SK-N-SH (cell line): ENCODE measurements at regions not wholly inside any gene's neighbourhood (a gene's known extent, or its start where the extent isn't known, plus 50 kb on each side); places are given as distances from the start of the nearest gene placed in this dataset.
"Not testable (repeated sequence)": the region's sequence is repeated elsewhere in the genome, so short reads cannot be mapped to it uniquely, and the experiment has no call there.

Experiments
- CTCF ChIA-PET: fragments of 300-600, 350-600 bp; formaldehyde crosslinking; extraction: SDS; loops from one replicate; lab custom pipeline; 2021; lab: Yijun Ruan, JAX
- POLR2A ChIA-PET: fragments of 350-600 bp; sonication (Branson Sonifier 250); formaldehyde crosslinking; extraction: SDS; loops from one replicate; lab custom pipeline; 2020; ENCODE audit warnings: antibody characterized with exemption, inconsistent platforms; lab: Yijun Ruan, JAX
- DNase-seq: peaks from one replicate; pipeline ENCODE4 v3.0.0; 2012
- H2AFZ ChIP-seq: fragments of 200-600 bp; sonication (generic); 2 replicates; pipeline ENCODE4 v1.8.1; 2016; ENCODE audit warnings: antibody characterized with exemption, mild to moderate bottlenecking, low read depth
- H3F3A ChIP-seq: fragments of 200-600 bp; sonication (generic); replicated peaks from 2 replicates; pipeline ENCODE3; 2016; ENCODE audit warnings: antibody characterized with exemption, mild to moderate bottlenecking; ENCODE audit not compliant: insufficient read depth
- H3K27ac ChIP-seq, 2 experiments: fragments of 200-500 bp in 1 of 2; fragments of 200-600 bp in 1 of 2; sonication (Bioruptor generic) in 1 of 2; sonication (generic), shearing (Covaris generic) in 1 of 2; 2 replicates each; pipeline versions ENCODE4 v1.5.1 to v1.6.1; 2014 to 2016; ENCODE audit warnings: low read depth in 2 of 2, inconsistent platforms in 1 of 2, low read length in 1 of 2, mild to moderate bottlenecking in 1 of 2, mixed read lengths in 1 of 2
- H3K27me3 ChIP-seq: fragments of 200-600 bp; sonication (generic), shearing (Covaris generic); 2 replicates; pipeline ENCODE4 v1.6.1; 2016; ENCODE audit warnings: mixed run types; ENCODE audit not compliant: insufficient read depth
- H3K36me3 ChIP-seq, 2 experiments: fragments of 200-500 bp in 1 of 2; fragments of 200-600 bp in 1 of 2; sonication (Bioruptor generic) in 1 of 2; sonication (generic) in 1 of 2; replicated peaks in 1 of 2; 2 replicates each; pipeline versions ENCODE3 to v1.5.1; 2014 to 2016; ENCODE audit warnings: low read length in 1 of 2, mild to moderate bottlenecking in 1 of 2; ENCODE audit not compliant: insufficient read depth in 2 of 2, control insufficient read depth in 1 of 2
- H3K4me1 ChIP-seq, 2 experiments: fragments of 200-500 bp in 1 of 2; fragments of 200-600 bp in 1 of 2; sonication (Bioruptor generic) in 1 of 2; sonication (generic), shearing (Covaris generic) in 1 of 2; 2 replicates each; pipeline versions ENCODE4 v1.5.1 to v1.6.1; 2014 to 2016; ENCODE audit warnings: low read depth in 1 of 2, low read length in 1 of 2, mixed run types in 1 of 2; ENCODE audit not compliant: insufficient read depth in 2 of 2, control insufficient read depth in 1 of 2
- H3K4me2 ChIP-seq: fragments of 200-600 bp; sonication (generic), shearing (Covaris generic); 2 replicates; pipeline ENCODE4 v1.6.1; 2017; ENCODE audit warnings: mixed run types
- H3K4me3 ChIP-seq, 2 experiments: fragments of 200-500 bp in 1 of 2; fragments of 200-600 bp in 1 of 2; sonication (Bioruptor generic) in 1 of 2; sonication (generic), shearing (Covaris generic) in 1 of 2; 2 replicates each; pipeline versions ENCODE4 v1.5.1 to v1.8.1; 2014 to 2016; ENCODE audit warnings: low read depth in 2 of 2, inconsistent platforms in 1 of 2, low read length in 1 of 2, mild to moderate bottlenecking in 1 of 2, mixed read lengths in 1 of 2, moderate library complexity in 1 of 2
- H3K79me2 ChIP-seq: fragments of 200-600 bp; sonication (generic); 2 replicates; pipeline ENCODE4 v1.8.1; 2017; ENCODE audit warnings: mild to moderate bottlenecking; ENCODE audit not compliant: insufficient read depth
- H3K9ac ChIP-seq: fragments of 200-600 bp; sonication (generic); 2 replicates; pipeline ENCODE4 v1.6.1; 2017; ENCODE audit warnings: mixed run types
- H3K9me2 ChIP-seq: fragments of 200-600 bp; sonication (generic); 2 replicates; pipeline ENCODE4 v1.6.1; 2017; ENCODE audit warnings: mixed run types
- H3K9me3 ChIP-seq: fragments of 200-600 bp; sonication (generic); 2 replicates; pipeline ENCODE4 v1.6.1; 2017; ENCODE audit warnings: mixed run types, mild to moderate bottlenecking, moderate library complexity
- H4K20me1 ChIP-seq: fragments of 200-600 bp; sonication (generic); 2 replicates; pipeline ENCODE4 v1.6.1; 2017; ENCODE audit warnings: mild to moderate bottlenecking, mixed run types; ENCODE audit not compliant: insufficient read depth
- CHD2 ChIP-seq: fragments of 150-350 bp; IDR thresholded peaks from 2 replicates; pipeline ENCODE4 v1.6.1; 2018; ENCODE audit warnings: low read length; ENCODE audit not compliant: partially characterized antibody
- EP300 ChIP-seq, 2 experiments: IDR thresholded peaks; 2 replicates each; pipeline versions ENCODE4 v1.4.0 to v1.6.1; 2012; ENCODE audit warnings: borderline replicate concordance in 1 of 2, low read depth in 1 of 2, low read length in 1 of 2
- FOSL2 ChIP-seq: IDR thresholded peaks from 2 replicates; pipeline ENCODE4 v1.4.0; 2012; ENCODE audit warnings: low read depth, mild to moderate bottlenecking, moderate library complexity, borderline replicate concordance
- FOXM1 ChIP-seq: IDR thresholded peaks from 2 replicates; pipeline ENCODE4 v1.4.0; 2012; ENCODE audit warnings: low read depth, mild to moderate bottlenecking
- GABPA ChIP-seq: IDR thresholded peaks from 2 replicates; pipeline ENCODE4 v1.4.0; 2012; ENCODE audit warnings: low read depth, mild to moderate bottlenecking
- IRF3 ChIP-seq: fragments of 150-350 bp; IDR thresholded peaks from 2 replicates; pipeline ENCODE4 v1.6.1; 2016; ENCODE audit warnings: mild to moderate bottlenecking, low read depth, low read length
- MXI1 ChIP-seq: IDR thresholded peaks from 2 replicates; pipeline ENCODE4 v1.6.1; 2012; ENCODE audit warnings: mild to moderate bottlenecking, low read depth, low read length, improper control_type of control experiment
- NFIC ChIP-seq: IDR thresholded peaks from 2 replicates; pipeline ENCODE4 v1.4.0; 2012; ENCODE audit warnings: borderline replicate concordance
- NRF1 ChIP-seq: IDR thresholded peaks from 2 replicates; pipeline ENCODE4 v1.6.1; 2012; ENCODE audit warnings: low read depth, mild to moderate bottlenecking, low read length
- POLR2AphosphoS5 ChIP-seq: IDR thresholded peaks from 2 replicates; pipeline ENCODE4 v1.6.1; 2012; ENCODE audit warnings: low read depth, low read length
- TAF1 ChIP-seq: IDR thresholded peaks from 2 replicates; pipeline ENCODE4 v1.6.1; 2012; ENCODE audit warnings: low read depth, mild to moderate bottlenecking, low read length, moderate library complexity, borderline replicate concordance
- TCF12 ChIP-seq: IDR thresholded peaks from 2 replicates; pipeline ENCODE4 v1.4.0; 2012
- WGBS: methylation state at CpG from one replicate; pipeline ENCODE4 v1.1.6; 2017; ENCODE audit warnings: low lambda C conversion rate; 5-methylcytosine and 5-hydroxymethylcytosine counted together
- TF ChIP-seq, protein P1 (sequence below): IDR thresholded peaks from 2 replicates; pipeline ENCODE4 v1.4.0; 2012; ENCODE audit warnings: low read depth, borderline replicate concordance

DNA sequence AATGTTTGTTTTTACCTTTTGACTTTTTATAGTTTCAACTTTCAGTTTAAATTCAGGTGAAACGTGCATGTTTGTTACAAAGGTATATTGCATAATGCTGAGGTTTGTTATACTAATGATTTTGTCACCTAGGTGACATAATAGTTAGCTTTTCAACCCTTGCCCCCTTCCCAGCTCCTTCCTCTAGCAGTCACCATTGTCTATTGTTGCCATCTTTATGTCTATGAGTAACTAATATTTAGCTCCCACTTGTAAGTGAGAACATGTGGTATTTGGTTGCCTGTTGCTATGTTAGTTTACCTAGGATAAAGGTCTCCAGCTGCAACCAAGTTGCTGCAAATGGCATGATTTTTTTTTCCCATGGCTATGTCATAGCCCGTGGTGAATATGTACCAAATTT is 322.3 kb upstream of the SETBP1 start:
- no peak overlapping the region for H3K27ac ChIP-seq
- POLR2A ChIA-PET, result no interaction called here
- H3K79me2 ChIP-seq, result no peaks in the 10 kb centered on the region
- H3F3A ChIP-seq, result no peaks in the 10 kb centered on the region
- H3K27me3 ChIP-seq, result no peaks in the 10 kb centered on the region
- no peaks in the 10 kb centered on the region for H3K9me2 ChIP-seq
- no peak overlapping the region for H2AFZ ChIP-seq
- no peaks in the 10 kb centered on the region for H3K9me3 ChIP-seq
- no peak overlapping the region for H3K4me2 ChIP-seq
- DNase-seq, result no peak
- 68% methylated on average over 2 of the region's 2 CpGs for WGBS
- CTCF ChIA-PET, result no interaction called here
- H4K20me1 ChIP-seq, result no peaks in the 10 kb centered on the region
- H3K4me1 ChIP-seq, result no peaks in the 10 kb centered on the region
- no peak overlapping the region for H3K4me3 ChIP-seq
- no peaks in the 10 kb centered on the region for H3K36me3 ChIP-seq
- TF ChIP-seq EP300 (IDR thresholded peaks at IDR 0.05; ENCODE audit: borderline replicate concordance in 1 of 2, low read depth in 1 of 2, low read length in 1 of 2), result no peak
- no peak overlapping the region for H3K9ac ChIP-seq

- DNase-seq, H3K27me3 ChIP-seq, H3K27ac ChIP-seq, H3K9ac ChIP-seq, CTCF ChIA-PET, H2AFZ ChIP-seq, H4K20me1 ChIP-seq, H3K9me2 ChIP-seq, H3K4me3 ChIP-seq, H3K79me2 ChIP-seq, H3K4me2 ChIP-seq, H3K36me3 ChIP-seq, POLR2A ChIA-PET, H3K9me3 ChIP-seq, H3F3A ChIP-seq, H3K4me1 ChIP-seq: not testable (repeated sequence)
- WGBS, result 91% methylated on average over 1 of the region's 1 CpG
Measured at GRCh38 chr18:44359741-44360140, 320.9 kb upstream of the SETBP1 start.

GRCh38 chr18:44362213-44362612 is 318.5 kb upstream of the SETBP1 start:
- WGBS, result 95% methylated on average over 1 of the region's 1 CpG
- CTCF ChIA-PET, H3K79me2 ChIP-seq, H2AFZ ChIP-seq, DNase-seq, H3K4me2 ChIP-seq, H3K27me3 ChIP-seq, H3K9me3 ChIP-seq, H4K20me1 ChIP-seq, H3K27ac ChIP-seq, H3F3A ChIP-seq, H3K4me3 ChIP-seq, H3K36me3 ChIP-seq, POLR2A ChIA-PET, H3K9ac ChIP-seq, H3K9me2 ChIP-seq, H3K4me1 ChIP-seq: not testable (repeated sequence)

DNA sequence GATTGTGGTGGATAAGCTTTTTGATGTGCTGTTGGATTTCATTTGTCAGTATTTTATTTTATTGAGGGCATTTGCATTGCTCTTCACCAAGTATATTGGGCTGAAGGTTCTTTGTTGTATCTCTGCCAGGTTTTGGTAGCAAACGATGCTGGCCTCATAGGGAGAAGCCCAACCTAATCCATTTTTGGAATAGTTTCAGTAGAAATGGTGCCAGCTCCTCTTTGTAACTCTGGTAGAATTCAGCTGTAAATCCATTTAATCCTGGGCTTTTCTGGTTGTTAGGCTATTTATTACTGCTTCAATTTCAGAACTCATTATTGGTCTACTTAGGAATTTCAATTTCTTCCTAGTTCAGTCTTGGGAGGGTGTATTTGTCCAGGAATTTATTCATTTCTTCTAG is 309.8 kb upstream of the SETBP1 start:
- CTCF ChIA-PET, result interaction anchor here (0.6 kb wide), 1 partner anchor 61 kb away, joined by 3 read pairs; no protein-coding TSS in a partner anchor
- 0 out of 2 replicates have a peak, but pooled peaks cover 4% of the 10 kb centered on the region for H3K9me3 ChIP-seq
- no peak overlapping the region for H3K27ac ChIP-seq
- H3K4me1 ChIP-seq, result no peaks in the 10 kb centered on the region
- no peak for DNase-seq
- no peak overlapping the region for H3K9ac ChIP-seq
- no peak overlapping the region for H3K4me3 ChIP-seq
- H2AFZ ChIP-seq, result no peak overlapping the region
- H3K27me3 ChIP-seq, result no peaks in the 10 kb centered on the region
- no peak for TF ChIP-seq IRF3
- TF ChIP-seq, protein P1, sequence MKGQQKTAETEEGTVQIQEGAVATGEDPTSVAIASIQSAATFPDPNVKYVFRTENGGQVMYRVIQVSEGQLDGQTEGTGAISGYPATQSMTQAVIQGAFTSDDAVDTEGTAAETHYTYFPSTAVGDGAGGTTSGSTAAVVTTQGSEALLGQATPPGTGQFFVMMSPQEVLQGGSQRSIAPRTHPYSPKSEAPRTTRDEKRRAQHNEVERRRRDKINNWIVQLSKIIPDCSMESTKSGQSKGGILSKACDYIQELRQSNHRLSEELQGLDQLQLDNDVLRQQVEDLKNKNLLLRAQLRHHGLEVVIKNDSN, result no peak
- TF ChIP-seq MXI1, result no peak
- TF ChIP-seq TCF12, result no peak
- TF ChIP-seq POLR2AphosphoS5, result no peak
- no peak for TF ChIP-seq FOXM1
- no peak for TF ChIP-seq CHD2
- TF ChIP-seq TAF1, result no peak
- no peak for TF ChIP-seq NFIC
- no peak for TF ChIP-seq NRF1
- TF ChIP-seq GABPA, result no peak
- TF ChIP-seq FOSL2, result no peak
- H3K79me2 ChIP-seq, result no peaks in the 10 kb centered on the region
- H3K4me2 ChIP-seq, result no peak overlapping the region
- POLR2A ChIA-PET, result no interaction called here
- H3K9me2 ChIP-seq, result no peaks in the 10 kb centered on the region
- H4K20me1 ChIP-seq, result no peaks in the 10 kb centered on the region
- H3K36me3 ChIP-seq, result no peaks in the 10 kb centered on the region
- no peaks in the 10 kb centered on the region for H3F3A ChIP-seq
- 71% methylated on average over 1 of the region's 1 CpG for WGBS
